K562 (cell line): ENCODE measurements at regions not wholly inside any gene's neighbourhood (a gene's known extent, or its start where the extent isn't known, plus 50 kb on each side); places are given as distances from the start of the nearest gene placed in this dataset.
A peak's percentile ranks its signal among the peaks of the same experiment; 100 is the strongest.

ENCODE experiments used
- ATAC-seq: fragments of 200-7000 bp; cut with Tn5 transposase; 3 replicates; pipeline ENCODE4 v1.9.1; 2020; ENCODE audit warnings: moderate library complexity
- BruUV-seq: library from RNA; stranded (reverse); fragments of 400-500 nt; replicated peaks from 2 replicates; lab custom pipeline; 2021; lab: Mats Ljungman, UMichigan
- CTCF ChIA-PET: fragments of 300-600 bp; formaldehyde crosslinking; extraction: SDS; loops from one replicate; lab custom pipeline; 2021; ENCODE audit warnings: low intra/inter-chr PET ratio; lab: Yijun Ruan, JAX
- POLR2A ChIA-PET: fragments of 300-600, 350-650 bp; sonication (Branson Sonifier 250); formaldehyde crosslinking; extraction: SDS; loops from one replicate; lab custom pipeline; 2021; ENCODE audit warnings: antibody characterized with exemption, inconsistent platforms; lab: Yijun Ruan, JAX
- DNase-seq, 4 experiments: peaks; one replicate each; pipeline versions ENCODE4 v3.0.0 to v3.0.0-alpha.2; 2011 to 2018; ENCODE audit warnings: low spot score in 3 of 4, mixed read lengths in 3 of 4; ENCODE audit errors: extremely low read depth in 1 of 4
- FAIRE-seq: peaks from 2 replicates; lab custom pipeline; 2011; peaks lifted over from hg19 to GRCh38; lab: Jason Lieb, UNC
- H2AFZ ChIP-seq: 2 replicates; pipeline ENCODE4 v1.6.0; 2011; ENCODE audit warnings: low read depth, low read length, control low read depth, inconsistent platforms
- H3K27ac ChIP-seq: fragments of 200-600 bp; 3 replicates; pipeline ENCODE4 v1.8.0; 2011; ENCODE audit warnings: low read depth, mild to moderate bottlenecking, control low read depth, inconsistent platforms, low read length, moderate library complexity, mixed read lengths; ENCODE audit errors: extremely low read depth
- H3K27me3 ChIP-seq, 2 experiments: fragments of 300-600 bp in 1 of 2; 2 replicates in 1 of 2; 3 replicates in 1 of 2; pipeline versions ENCODE4 v1.6.0 to v1.8.0; 2011; ENCODE audit warnings: inconsistent platforms in 2 of 2, low read length in 2 of 2, mild to moderate bottlenecking in 1 of 2, mixed read lengths in 1 of 2, moderate library complexity in 1 of 2; ENCODE audit not compliant: control insufficient read depth in 2 of 2, insufficient read depth in 2 of 2
- H3K36me3 ChIP-seq: fragments of 300-600 bp; 3 replicates; pipeline ENCODE4 v1.8.0; 2011; ENCODE audit warnings: mild to moderate bottlenecking, low read length, inconsistent platforms; ENCODE audit not compliant: control insufficient read depth, insufficient read depth
- H3K4me1 ChIP-seq, 2 experiments: fragments of 200-600 bp in 1 of 2; replicated peaks in 1 of 2; 2 replicates in 1 of 2; 3 replicates in 1 of 2; pipeline versions ENCODE4 v1.5.1 to v1.8.0; 2011; ENCODE audit warnings: inconsistent platforms in 2 of 2, low read length in 2 of 2, mild to moderate bottlenecking in 1 of 2, mixed read lengths in 1 of 2, moderate library complexity in 1 of 2; ENCODE audit not compliant: control insufficient read depth in 2 of 2, insufficient read depth in 2 of 2
- H3K4me2 ChIP-seq: 2 replicates; pipeline ENCODE4 v1.6.1; 2011; ENCODE audit warnings: low read length, control low read depth, inconsistent platforms, mixed read lengths; ENCODE audit not compliant: insufficient read depth
- H3K4me3 ChIP-seq: fragments of 200-600 bp; sonication (generic), shearing (Covaris generic); 2 replicates; pipeline ENCODE4 v1.5.1; 2016; ENCODE audit warnings: control low read depth, inconsistent platforms
- H3K79me2 ChIP-seq: fragments of 200-600 bp; 3 replicates; pipeline ENCODE4 v1.8.0; 2011; ENCODE audit warnings: low read length, inconsistent platforms; ENCODE audit not compliant: control insufficient read depth, insufficient read depth
- H3K9ac ChIP-seq, 2 experiments: 2 replicates each; pipeline versions ENCODE4 v1.6.0 to v1.6.1; 2011; ENCODE audit warnings: low read depth in 2 of 2, low read length in 2 of 2, control low read depth in 1 of 2, inconsistent platforms in 1 of 2, mild to moderate bottlenecking in 1 of 2, mixed read lengths in 1 of 2; ENCODE audit not compliant: insufficient read depth in 1 of 2
- H3K9me1 ChIP-seq: one replicate; pipeline ENCODE4 v1.6.0; 2011; ENCODE audit warnings: inconsistent platforms, mild to moderate bottlenecking, low read length, moderate library complexity; ENCODE audit not compliant: control insufficient read depth, insufficient read depth
- H3K9me3 ChIP-seq: replicated peaks from 2 replicates; pipeline ENCODE4 v1.5.1; 2011; ENCODE audit warnings: low read depth, low read length, inconsistent platforms; ENCODE audit not compliant: control insufficient read depth, insufficient read depth
- H4K20me1 ChIP-seq: replicated peaks from 2 replicates; pipeline ENCODE4 v1.6.1; 2011; ENCODE audit warnings: low read length, inconsistent platforms, mixed read lengths; ENCODE audit not compliant: control insufficient read depth, insufficient read depth
- DNMT1 ChIP-seq: fragments of 450-650 bp; IDR thresholded peaks from 2 replicates; pipeline ENCODE4 v1.6.1; 2016; ENCODE audit warnings: antibody characterized with exemption, mild to moderate bottlenecking
- FOXK1 ChIP-seq: sonication (generic); formaldehyde crosslinking; IDR thresholded peaks from 2 replicates; pipeline ENCODE4 v1.8.0; 2022; ENCODE audit warnings: missing genetic modification reagents, mild to moderate bottlenecking, borderline replicate concordance
- HNRNPUL1 ChIP-seq: fragments of 200-400 bp; formaldehyde crosslinking; IDR thresholded peaks from 2 replicates; pipeline ENCODE4 v1.6.1; 2017; ENCODE audit warnings: low read length
- KLF16 ChIP-seq: IDR thresholded peaks from 2 replicates; pipeline ENCODE4 v1.6.1; 2016; ENCODE audit warnings: antibody characterized with exemption
- MCM3 ChIP-seq: fragments of 450-650 bp; IDR thresholded peaks from 2 replicates; pipeline ENCODE4 v1.6.1; 2016
- NCOA2 ChIP-seq, 2 experiments: fragments of 450-650 bp; IDR thresholded peaks; 2 replicates each; pipeline ENCODE4 v1.6.1; 2018; ENCODE audit warnings: mild to moderate bottlenecking in 2 of 2, moderate library complexity in 1 of 2; ENCODE audit not compliant: partially characterized antibody in 2 of 2
- ZNF134 ChIP-seq: fragments of 250-450 bp; sonication (Bioruptor Pico); conservative IDR thresholded peaks from 2 replicates; pipeline ENCODE4 v1.4.0; 2020
- ZNF143 ChIP-seq: sonication (generic); formaldehyde crosslinking; IDR thresholded peaks from 2 replicates; pipeline ENCODE4 v1.9.0; 2022; ENCODE audit warnings: mild to moderate bottlenecking, missing genetic modification reagents
- ZNF24 ChIP-seq: fragments of 450-650 bp; IDR thresholded peaks from 2 replicates; pipeline ENCODE4 v1.6.1; 2016
- WGBS: fragments of 100-300 bp; shearing (Covaris generic); methylation state at CpG from one replicate; pipeline ENCODE4 v1.1.6; 2016; ENCODE audit warnings: low coverage, mixed read lengths; ENCODE audit not compliant: insufficient coverage; ENCODE audit errors: missing lambda C conversion rate; 5-methylcytosine and 5-hydroxymethylcytosine counted together
- in situ Hi-C: fragments of 300-500 bp; cut with MboI; formaldehyde crosslinking; loops from 4 replicates; pipeline ENCODE4 v1.15.0; 2018; ENCODE audit warnings: inconsistent platforms, mixed read lengths
- intact Hi-C: fragments of 100-400 bp; cut with micrococcal nuclease; formaldehyde crosslinking; loops from 2 replicates; pipeline ENCODE4 v1.14.2; 2022
- TF ChIP-seq, protein P1 (sequence below), 3 experiments: fragments of 200-800 bp in 1 of 3; fragments of 250-450 bp in 1 of 3; fragments of 450-650 bp in 1 of 3; sonication (Bioruptor Pico) in 1 of 3; sonication (Bioruptor generic) in 1 of 3; formaldehyde crosslinking in 1 of 3; IDR thresholded peaks; 2 replicates each; pipeline versions ENCODE4 v1.6.1 to v1.8.0; 2016 to 2022; ENCODE audit warnings: mild to moderate bottlenecking in 2 of 3, missing genetic modification characterization in 2 of 3, missing compliant biosample characterization in 1 of 3, moderate library complexity in 1 of 3

DNA sequence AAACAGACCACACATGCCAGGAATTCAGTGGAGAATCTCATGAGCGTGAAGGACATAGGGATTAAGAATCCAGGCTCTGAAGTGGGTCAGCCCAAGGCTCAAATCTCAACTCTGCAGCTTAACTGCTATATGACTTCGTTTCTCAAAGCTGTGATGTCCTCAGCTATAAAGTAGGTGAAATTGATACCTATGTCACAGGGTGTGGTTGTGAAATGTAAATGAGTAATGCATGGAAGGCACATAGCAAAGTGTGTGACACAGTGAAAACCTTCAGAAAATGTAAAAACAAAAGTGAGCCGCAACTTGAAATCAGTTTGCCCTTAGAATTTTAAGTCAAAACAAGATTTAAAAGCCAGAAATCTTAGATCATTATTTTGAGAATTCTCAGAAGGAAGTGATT, 145.7 kb upstream of the PRMT6 start (continued):
- TF ChIP-seq ZNF134 (no peak), MCM3 (no peak), ZNF143 (CRISPR knock-in tag) (no peak), ZNF24 (no peak), NCOA2 (IDR thresholded peaks at IDR 0.05; ENCODE audit: partially characterized antibody in 2 of 2) (no peak)

DNA sequence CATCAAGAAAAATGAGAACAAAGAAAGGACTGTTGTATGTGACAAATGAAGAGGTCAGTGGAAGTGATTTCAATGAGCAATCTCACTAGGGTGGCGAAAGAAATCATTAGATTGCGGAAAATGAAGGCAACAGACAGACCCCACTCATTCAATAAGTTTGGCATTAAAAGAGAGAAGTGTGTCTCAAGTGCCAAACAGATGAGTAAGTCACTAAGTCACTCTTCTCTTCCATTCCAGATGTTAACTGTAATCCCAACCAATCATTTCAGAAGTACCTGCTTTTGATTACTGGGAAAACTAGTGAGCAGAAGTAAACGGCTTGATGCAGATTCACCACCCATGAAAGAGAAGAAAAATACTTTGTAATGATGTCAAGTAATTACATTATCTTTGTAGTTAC, 144.3 kb upstream of the PRMT6 start:
- FAIRE-seq = no peak
- in situ Hi-C loops = no loop called here

More for the DNA sequence above, 144.3 kb upstream of the PRMT6 start:
- Histone ChIP-seq H3K4me2 (no peak overlapping the region), H3K27ac (no peak overlapping the region), H4K20me1 (no peaks in the 10 kb centered on the region), H3K36me3 (no peaks in the 10 kb centered on the region), H3K27me3 (no peaks in the 10 kb centered on the region), H3K9ac (no peak overlapping the region), H3K4me3 (no peak overlapping the region), H3K4me1 (no peaks in the 10 kb centered on the region), H2AFZ (no peak overlapping the region), H3K9me3 (no peaks in the 10 kb centered on the region), H3K79me2 (no peaks in the 10 kb centered on the region), H3K9me1 (no peaks in the 10 kb centered on the region)
- intact Hi-C loops = no loop called here
- DNase-seq (no peak), ATAC-seq (no peak)
- TF ChIP-seq FOXK1 (CRISPR knock-in tag) (no peak), KLF16 (no peak), HNRNPUL1 (no peak), DNMT1 (no peak), MCM3 (no peak)
- TF ChIP-seq, protein P1, sequence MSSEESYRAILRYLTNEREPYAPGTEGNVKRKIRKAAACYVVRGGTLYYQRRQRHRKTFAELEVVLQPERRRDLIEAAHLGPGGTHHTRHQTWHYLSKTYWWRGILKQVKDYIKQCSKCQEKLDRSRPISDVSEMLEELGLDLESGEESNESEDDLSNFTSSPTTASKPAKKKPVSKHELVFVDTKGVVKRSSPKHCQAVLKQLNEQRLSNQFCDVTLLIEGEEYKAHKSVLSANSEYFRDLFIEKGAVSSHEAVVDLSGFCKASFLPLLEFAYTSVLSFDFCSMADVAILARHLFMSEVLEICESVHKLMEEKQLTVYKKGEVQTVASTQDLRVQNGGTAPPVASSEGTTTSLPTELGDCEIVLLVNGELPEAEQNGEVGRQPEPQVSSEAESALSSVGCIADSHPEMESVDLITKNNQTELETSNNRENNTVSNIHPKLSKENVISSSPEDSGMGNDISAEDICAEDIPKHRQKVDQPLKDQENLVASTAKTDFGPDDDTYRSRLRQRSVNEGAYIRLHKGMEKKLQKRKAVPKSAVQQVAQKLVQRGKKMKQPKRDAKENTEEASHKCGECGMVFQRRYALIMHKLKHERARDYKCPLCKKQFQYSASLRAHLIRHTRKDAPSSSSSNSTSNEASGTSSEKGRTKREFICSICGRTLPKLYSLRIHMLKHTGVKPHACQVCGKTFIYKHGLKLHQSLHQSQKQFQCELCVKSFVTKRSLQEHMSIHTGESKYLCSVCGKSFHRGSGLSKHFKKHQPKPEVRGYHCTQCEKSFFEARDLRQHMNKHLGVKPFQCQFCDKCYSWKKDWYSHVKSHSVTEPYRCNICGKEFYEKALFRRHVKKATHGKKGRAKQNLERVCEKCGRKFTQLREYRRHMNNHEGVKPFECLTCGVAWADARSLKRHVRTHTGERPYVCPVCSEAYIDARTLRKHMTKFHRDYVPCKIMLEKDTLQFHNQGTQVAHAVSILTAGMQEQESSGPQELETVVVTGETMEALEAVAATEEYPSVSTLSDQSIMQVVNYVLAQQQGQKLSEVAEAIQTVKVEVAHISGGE (CRISPR knock-in tag; IDR thresholded peaks at IDR 0.05) = 0 out of 6 replicates have a peak, but pooled peaks of 1 of the 3 experiments have one; percentile 4
- no TSS peak for BruUV-seq
- WGBS = 6% methylated on average over 3 of the region's 3 CpGs
- ChIA-PET POLR2A (no interaction called here), CTCF (no interaction called here)
